ENCODE measurements at regions not wholly inside any gene's neighbourhood (a gene's known extent, or its start where the extent isn't known, plus 50 kb on each side); places are given as distances from the start of the nearest gene placed in this dataset.

- H3K4me1 ChIP-seq (replicated peaks) = peaks cover 2% of the 10 kb centered on the region
- WGBS = 45% methylated on average over 7 of the region's 7 CpGs
- no peaks in the 10 kb centered on the region for H3K9me3 ChIP-seq
- no peak overlapping the region for H3K27ac ChIP-seq
- no peaks in the 10 kb centered on the region for H3K27me3 ChIP-seq (replicated peaks; ENCODE audit: insufficient read depth)
- no peak overlapping the region for H3K4me3 ChIP-seq
- DNase-seq (ENCODE audit: low spot score) = no peak
- intact Hi-C loops (cut with DNase I) = no loop called here
- no peaks in the 10 kb centered on the region for H3K36me3 ChIP-seq
- TF ChIP-seq POLR2A (IDR thresholded peaks at IDR 0.05) = no peak
- TF ChIP-seq POLR2AphosphoS5 (IDR thresholded peaks at IDR 0.05) = peak; percentile 5
Observed at GRCh38 chr16:80198311-80199299, 342.2 kb upstream of the DYNLRB2 start.

- Histone ChIP-seq H3K36me3 (no peaks in the 10 kb centered on the region), H3K4me1 (replicated peaks) (peaks cover 2% of the 10 kb centered on the region), H3K27me3 (replicated peaks; ENCODE audit: insufficient read depth) (no peaks in the 10 kb centered on the region), H3K4me3 (no peak overlapping the region), H3K9me3 (no peaks in the 10 kb centered on the region), H3K27ac (no peak overlapping the region)
- 35% methylated on average over 4 of the region's 4 CpGs for WGBS
- TF ChIP-seq CTCF (IDR thresholded peaks at IDR 0.05) (no peak), POLR2A (IDR thresholded peaks at IDR 0.05) (no peak), POLR2AphosphoS5 (IDR thresholded peaks at IDR 0.05) (no peak)
- DNase-seq (ENCODE audit: low spot score) = no peak
- intact Hi-C loops (cut with DNase I) = no loop called here
Observed at GRCh38 chr16:80197741-80198201, 343.0 kb upstream of the DYNLRB2 start.

GRCh38 chr16:80191928-80192327, 348.9 kb upstream of the DYNLRB2 start:
- no peak overlapping the region for H3K4me3 ChIP-seq
- H3K9me3 ChIP-seq = no peaks in the 10 kb centered on the region
- intact Hi-C loops (cut with DNase I) = no loop called here
- TF ChIP-seq POLR2AphosphoS5 (IDR thresholded peaks at IDR 0.05) (no peak), CTCF (IDR thresholded peaks at IDR 0.05) (no peak), POLR2A (IDR thresholded peaks at IDR 0.05) (no peak)
- H3K27me3 ChIP-seq (replicated peaks; ENCODE audit: insufficient read depth) = no peaks in the 10 kb centered on the region
- 96% methylated on average over 3 of the region's 3 CpGs for WGBS
- H3K27ac ChIP-seq = no peak overlapping the region
- H3K4me1 ChIP-seq (replicated peaks) = peaks cover 7% of the 10 kb centered on the region
- DNase-seq (ENCODE audit: low spot score) = no peak
- no peaks in the 10 kb centered on the region for H3K36me3 ChIP-seq

GRCh38 chr16:80189476-80190175, 351.2 kb upstream of the DYNLRB2 start:
- WGBS = 32% methylated on average over 7 of the region's 7 CpGs

GRCh38 chr16:80176114-80176513, 364.7 kb upstream of the DYNLRB2 start:
- 89% methylated on average over 1 of the region's 1 CpG for WGBS
- intact Hi-C loops (cut with DNase I) = no loop called here

More at GRCh38 chr16:80189476-80190175, 351.2 kb upstream of the DYNLRB2 start:
- no peak for DNase-seq (ENCODE audit: low spot score)
- intact Hi-C loops (cut with DNase I) = no loop called here
- Histone ChIP-seq H3K9me3 (no peaks in the 10 kb centered on the region), H3K4me3 (no peak overlapping the region), H3K27me3 (replicated peaks; ENCODE audit: insufficient read depth) (no peaks in the 10 kb centered on the region), H3K4me1 (replicated peaks) (peaks cover 7% of the 10 kb centered on the region), H3K27ac (peak overlapping the region in 1 of 2 donors; percentile 52), H3K36me3 (no peaks in the 10 kb centered on the region)
- TF ChIP-seq POLR2A (IDR thresholded peaks at IDR 0.05) (no peak), POLR2AphosphoS5 (IDR thresholded peaks at IDR 0.05) (peak; percentile 72)

More at GRCh38 chr16:80176114-80176513, 364.7 kb upstream of the DYNLRB2 start:
- no peaks in the 10 kb centered on the region for H3K27me3 ChIP-seq (replicated peaks; ENCODE audit: insufficient read depth)
- H3K4me1 ChIP-seq (replicated peaks) = no peaks in the 10 kb centered on the region
- no peak overlapping the region for H3K27ac ChIP-seq
- H3K4me3 ChIP-seq = no peak overlapping the region
- H3K9me3 ChIP-seq = no peaks in the 10 kb centered on the region
- TF ChIP-seq POLR2AphosphoS5 (IDR thresholded peaks at IDR 0.05) (no peak), CTCF (IDR thresholded peaks at IDR 0.05) (no peak), POLR2A (IDR thresholded peaks at IDR 0.05) (no peak)
- no peaks in the 10 kb centered on the region for H3K36me3 ChIP-seq
- DNase-seq (ENCODE audit: low spot score) = no peak
